ENCODE measurements at regions not wholly inside any gene's neighbourhood (a gene's known extent, or its start where the extent isn't known, plus 50 kb on each side); places are given as distances from the start of the nearest gene placed in this dataset.
"Not testable (repeated sequence)": the region's sequence is repeated elsewhere in the genome, so short reads cannot be mapped to it uniquely, and the experiment has no call there.

- DNase-seq (ENCODE audit: low read depth): no peak
Measured at GRCh38 chr7:21318916-21319270, 109.0 kb upstream of the SP4 start.

- no peak for DNase-seq (ENCODE audit: low read depth)
Measured at GRCh38 chr7:21326241-21326640, 101.6 kb upstream of the SP4 start.

- DNase-seq (ENCODE audit: low read depth): no peak
Measured at GRCh38 chr7:21326921-21327320, 101.0 kb upstream of the SP4 start.

GRCh38 chr7:21327422-21328409 lies 100.2 kb upstream of the SP4 start:
- no peak for DNase-seq (ENCODE audit: low read depth)

- no peak for DNase-seq (ENCODE audit: low read depth)
Measured at GRCh38 chr7:21330462-21331178, 97.3 kb upstream of the SP4 start.

GRCh38 chr7:21334906-21335305 lies 93.0 kb upstream of the SP4 start:
- no peak for DNase-seq (ENCODE audit: low read depth)

GRCh38 chr7:21336743-21337142 lies 91.1 kb upstream of the SP4 start:
- no peak for DNase-seq (ENCODE audit: low read depth)

GRCh38 chr7:21338728-21339164 lies 89.1 kb upstream of the SP4 start:
- no peak for DNase-seq (ENCODE audit: low read depth)

GRCh38 chr7:21344900-21345299 lies 83.0 kb upstream of the SP4 start:
- not testable (repeated sequence) for DNase-seq (ENCODE audit: low read depth)

- no peak for DNase-seq (ENCODE audit: low read depth)
Measured at GRCh38 chr7:21345361-21345760, 82.5 kb upstream of the SP4 start.

GRCh38 chr7:21346297-21346696 lies 81.6 kb upstream of the SP4 start:
- DNase-seq (ENCODE audit: low read depth): no peak

- DNase-seq (ENCODE audit: low read depth): no peak
Measured at GRCh38 chr7:21352540-21353387, 75.1 kb upstream of the SP4 start.

GRCh38 chr7:21353388-21353780 lies 74.5 kb upstream of the SP4 start:
- DNase-seq (ENCODE audit: low read depth): no peak

GRCh38 chr7:21354284-21354683 lies 73.6 kb upstream of the SP4 start:
- no peak for DNase-seq (ENCODE audit: low read depth)

GRCh38 chr7:21355406-21355874 lies 72.4 kb upstream of the SP4 start:
- no peak for DNase-seq (ENCODE audit: low read depth)

GRCh38 chr7:21356616-21357015 lies 71.3 kb upstream of the SP4 start:
- no peak for DNase-seq (ENCODE audit: low read depth)

GRCh38 chr7:21357151-21358097 lies 70.5 kb upstream of the SP4 start:
- DNase-seq (ENCODE audit: low read depth): no peak

GRCh38 chr7:21358648-21359047 lies 69.2 kb upstream of the SP4 start:
- no peak for DNase-seq (ENCODE audit: low read depth)

- no peak for DNase-seq (ENCODE audit: low read depth)
Measured at GRCh38 chr7:21359163-21359562, 68.7 kb upstream of the SP4 start.

- DNase-seq (ENCODE audit: low read depth): no peak
Measured at GRCh38 chr7:21361413-21362125, 66.3 kb upstream of the SP4 start.
